Chondrocyte (in vitro differentiated cells): ENCODE measurements at regions not wholly inside any gene's neighbourhood (a gene's known extent, or its start where the extent isn't known, plus 50 kb on each side); places are given as distances from the start of the nearest gene placed in this dataset.

ENCODE experiments used
- DNase-seq: peaks from one replicate; pipeline ENCODE4 v3.0.0; 2021; ENCODE audit warnings: mixed read lengths, low spot score
- H3K27ac Mint-ChIP-seq: one replicate; pipeline ENCODE4 v1.8.0; 2021; ENCODE audit warnings: mild to moderate bottlenecking, moderate library complexity, mixed read lengths; ENCODE audit not compliant: unreplicated experiment
- H3K27me3 Mint-ChIP-seq: 2 replicates; pipeline ENCODE4 v1.8.0; 2021; ENCODE audit warnings: low read depth, mixed read lengths
- H3K36me3 Mint-ChIP-seq: 2 replicates; pipeline ENCODE4 v1.8.0; 2021; ENCODE audit warnings: low read depth, mixed read lengths
- H3K4me1 Mint-ChIP-seq: 2 replicates; pipeline ENCODE4 v1.8.0; 2021; ENCODE audit warnings: low read depth, mild to moderate bottlenecking, mixed read lengths
- H3K4me3 Mint-ChIP-seq: one replicate; pipeline ENCODE4 v1.8.0; 2021; ENCODE audit warnings: mild to moderate bottlenecking, moderate library complexity, mixed read lengths; ENCODE audit not compliant: unreplicated experiment
- H3K9me3 Mint-ChIP-seq: 2 replicates; pipeline ENCODE4 v1.8.0; 2021; ENCODE audit warnings: low read depth, mixed read lengths
- CTCF ChIP-seq: fragments of 200-600 bp; sonication (generic); IDR thresholded peaks from 2 replicates; pipeline ENCODE4 v1.5.0; 2021; ENCODE audit warnings: antibody characterized with exemption, mild to moderate bottlenecking, moderate library complexity

- no peaks in the 10 kb centered on the region for H3K36me3 Mint-ChIP-seq
- no peak for TF ChIP-seq CTCF
- H3K27ac Mint-ChIP-seq: no peak overlapping the region
- peaks cover 3% of the 10 kb centered on the region for H3K9me3 Mint-ChIP-seq
- DNase-seq: no peak
- no peaks in the 10 kb centered on the region for H3K4me1 Mint-ChIP-seq
- no peak overlapping the region for H3K4me3 Mint-ChIP-seq
- peaks cover 37% of the 10 kb centered on the region for H3K27me3 Mint-ChIP-seq
Measured at GRCh38 chr3:16793321-16793720, 91.4 kb upstream of the PLCL2 start.

GRCh38 chr3:16794257-16794656, 90.5 kb upstream of the PLCL2 start:
- TF ChIP-seq CTCF: no peak
- H3K27ac Mint-ChIP-seq: no peak overlapping the region
- no peaks in the 10 kb centered on the region for H3K36me3 Mint-ChIP-seq

GRCh38 chr3:16795581-16795980, 89.2 kb upstream of the PLCL2 start:
- peaks cover 5% of the 10 kb centered on the region for H3K9me3 Mint-ChIP-seq
- TF ChIP-seq CTCF: no peak
- DNase-seq: no peak
- no peak overlapping the region for H3K27ac Mint-ChIP-seq
- no peaks in the 10 kb centered on the region for H3K36me3 Mint-ChIP-seq
- peaks cover under 1% of the 10 kb centered on the region for H3K4me1 Mint-ChIP-seq
- H3K27me3 Mint-ChIP-seq: peaks cover 41% of the 10 kb centered on the region
- H3K4me3 Mint-ChIP-seq: no peak overlapping the region

More at GRCh38 chr3:16794257-16794656, 90.5 kb upstream of the PLCL2 start:
- Mint-ChIP-seq H3K4me3 (no peak overlapping the region), H3K4me1 (no peaks in the 10 kb centered on the region), H3K9me3 (peaks cover 5% of the 10 kb centered on the region), H3K27me3 (peaks cover 41% of the 10 kb centered on the region)
- DNase-seq: no peak

- peaks cover 26% of the 10 kb centered on the region for H3K27me3 Mint-ChIP-seq
- no peak overlapping the region for H3K27ac Mint-ChIP-seq
- peaks cover 5% of the 10 kb centered on the region for H3K9me3 Mint-ChIP-seq
- no peak for TF ChIP-seq CTCF
- no peak overlapping the region for H3K4me3 Mint-ChIP-seq
- no peaks in the 10 kb centered on the region for H3K36me3 Mint-ChIP-seq
- H3K4me1 Mint-ChIP-seq: peaks cover 3% of the 10 kb centered on the region
- DNase-seq: no peak
Measured at GRCh38 chr3:16797831-16798230, 86.9 kb upstream of the PLCL2 start.

- Mint-ChIP-seq H3K27ac (no peak overlapping the region), H3K9me3 (peaks cover 5% of the 10 kb centered on the region), H3K27me3 (peaks cover 25% of the 10 kb centered on the region), H3K4me1 (peaks cover 3% of the 10 kb centered on the region), H3K36me3 (no peaks in the 10 kb centered on the region), H3K4me3 (no peak overlapping the region)
- no peak for DNase-seq
- no peak for TF ChIP-seq CTCF
Measured at GRCh38 chr3:16798738-16799137, 86.0 kb upstream of the PLCL2 start.
